Loucy (cell line): ENCODE measurements at regions not wholly inside any gene's neighbourhood (a gene's known extent, or its start where the extent isn't known, plus 50 kb on each side); places are given as distances from the start of the nearest gene placed in this dataset.

Experiments used
- H2AFZ ChIP-seq: fragments of 200-600 bp; sonication (generic); 2 replicates; pipeline ENCODE4 v1.6.0; 2016; ENCODE audit warnings: antibody characterized with exemption, mild to moderate bottlenecking, low read length, moderate library complexity
- H3F3A ChIP-seq: fragments of 200-600 bp; 2 replicates; pipeline ENCODE4 v1.6.0; 2016; ENCODE audit warnings: antibody characterized with exemption, low read depth, mild to moderate bottlenecking
- H3K27me3 ChIP-seq: fragments of 200-600 bp; sonication (generic); 2 replicates; pipeline ENCODE4 v1.6.1; 2014; ENCODE audit warnings: low read length, mild to moderate bottlenecking; ENCODE audit not compliant: insufficient read depth, poor library complexity, severe bottlenecking
- H3K36me3 ChIP-seq: fragments of 200-600 bp; sonication (generic); 2 replicates; pipeline ENCODE4 v1.6.1; 2016; ENCODE audit warnings: low read length; ENCODE audit not compliant: insufficient read depth
- H3K4me1 ChIP-seq: fragments of 200-600 bp; sonication (generic); 2 replicates; pipeline ENCODE4 v1.5.1; 2014; ENCODE audit warnings: low read length, mild to moderate bottlenecking; ENCODE audit not compliant: insufficient read depth, poor library complexity, severe bottlenecking
- H3K4me2 ChIP-seq: fragments of 200-600 bp; sonication (generic); 2 replicates; pipeline ENCODE4 v1.6.0; 2014; ENCODE audit warnings: antibody characterized with exemption, low read length, low read depth, mild to moderate bottlenecking; ENCODE audit not compliant: poor library complexity, severe bottlenecking
- H3K4me3 ChIP-seq: fragments of 200-600 bp; sonication (generic); 2 replicates; pipeline ENCODE4 v1.5.1; 2014; ENCODE audit warnings: low read length, mild to moderate bottlenecking, mixed read lengths; ENCODE audit not compliant: poor library complexity, severe bottlenecking
- H3K79me2 ChIP-seq: fragments of 200-600 bp; sonication (generic); 2 replicates; pipeline ENCODE4 v1.6.1; 2014; ENCODE audit warnings: low read length; ENCODE audit not compliant: insufficient read depth
- H3K9ac ChIP-seq: fragments of 200-600 bp; sonication (generic); 2 replicates; pipeline ENCODE4 v1.6.0; 2014; ENCODE audit warnings: mild to moderate bottlenecking, low read depth, low read length, moderate library complexity; ENCODE audit not compliant: poor library complexity, severe bottlenecking
- H3K9me2 ChIP-seq: fragments of 200-600 bp; sonication (generic); replicated peaks from 2 replicates; pipeline ENCODE4 v1.6.1; 2016; ENCODE audit warnings: low read depth, low read length, mixed read lengths
- H3K9me3 ChIP-seq: fragments of 200-600 bp; sonication (generic); 2 replicates; pipeline ENCODE4 v1.6.1; 2014; ENCODE audit warnings: mild to moderate bottlenecking, antibody characterized with exemption, low read length, low read depth; ENCODE audit not compliant: insufficient read depth
- H4K20me1 ChIP-seq: fragments of 200-600 bp; sonication (generic); 2 replicates; pipeline ENCODE4 v1.6.0; 2014; ENCODE audit warnings: antibody characterized with exemption, low read length, mild to moderate bottlenecking; ENCODE audit not compliant: insufficient read depth, poor library complexity, severe bottlenecking
- EZH2phosphoT487 ChIP-seq: fragments of 200-600 bp; IDR thresholded peaks from 2 replicates; pipeline ENCODE4 v1.6.1; 2018; ENCODE audit warnings: antibody characterized with exemption, mild to moderate bottlenecking, moderate library complexity, borderline replicate concordance
- TF ChIP-seq, protein P1 (sequence below): fragments of 200-600 bp; sonication (generic); conservative IDR thresholded peaks from 2 replicates; pipeline ENCODE4 v1.5.1; 2014; ENCODE audit warnings: mild to moderate bottlenecking, antibody characterized with exemption, low read length

DNA sequence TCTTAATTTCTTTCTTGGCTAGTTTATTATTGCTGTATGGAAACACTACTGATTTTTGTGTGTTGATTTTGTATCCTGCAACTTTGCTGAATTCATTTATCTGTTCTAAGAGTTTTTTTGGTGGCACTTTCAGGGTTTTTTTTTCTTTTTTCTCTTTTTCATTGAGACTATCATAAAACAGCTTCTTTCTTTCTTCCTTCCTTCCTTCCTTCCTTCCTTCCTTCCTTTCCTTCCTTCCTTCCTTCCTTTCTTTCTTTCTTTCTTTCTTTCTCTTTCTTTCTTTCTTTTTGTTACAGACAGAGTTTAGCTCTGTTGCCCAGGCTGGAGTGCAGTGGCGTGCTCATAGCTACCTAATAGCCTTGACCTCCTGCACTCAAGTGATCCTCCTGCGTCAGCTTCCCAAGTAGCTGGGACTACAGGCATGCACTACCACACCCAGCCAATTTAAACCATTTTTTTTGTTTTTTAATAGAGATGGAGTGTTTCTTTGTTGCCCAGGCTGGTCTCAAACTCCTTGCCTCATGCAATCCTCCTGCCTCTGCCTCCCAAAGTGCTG lies 72.3 kb downstream of the ZNF503 start:
- no peaks in the 10 kb centered on the region for H3K9me3 ChIP-seq
- no peaks in the 10 kb centered on the region for H3K36me3 ChIP-seq
- no peak overlapping the region for H3K4me2 ChIP-seq
- no peak overlapping the region for H3K9ac ChIP-seq
- no peak overlapping the region for H3K4me3 ChIP-seq
- H4K20me1 ChIP-seq: no peaks in the 10 kb centered on the region
- H3K4me1 ChIP-seq: no peaks in the 10 kb centered on the region
- H2AFZ ChIP-seq: no peak overlapping the region
- no peaks in the 10 kb centered on the region for H3K9me2 ChIP-seq
- TF ChIP-seq EZH2phosphoT487: no peak
- TF ChIP-seq, protein P1, sequence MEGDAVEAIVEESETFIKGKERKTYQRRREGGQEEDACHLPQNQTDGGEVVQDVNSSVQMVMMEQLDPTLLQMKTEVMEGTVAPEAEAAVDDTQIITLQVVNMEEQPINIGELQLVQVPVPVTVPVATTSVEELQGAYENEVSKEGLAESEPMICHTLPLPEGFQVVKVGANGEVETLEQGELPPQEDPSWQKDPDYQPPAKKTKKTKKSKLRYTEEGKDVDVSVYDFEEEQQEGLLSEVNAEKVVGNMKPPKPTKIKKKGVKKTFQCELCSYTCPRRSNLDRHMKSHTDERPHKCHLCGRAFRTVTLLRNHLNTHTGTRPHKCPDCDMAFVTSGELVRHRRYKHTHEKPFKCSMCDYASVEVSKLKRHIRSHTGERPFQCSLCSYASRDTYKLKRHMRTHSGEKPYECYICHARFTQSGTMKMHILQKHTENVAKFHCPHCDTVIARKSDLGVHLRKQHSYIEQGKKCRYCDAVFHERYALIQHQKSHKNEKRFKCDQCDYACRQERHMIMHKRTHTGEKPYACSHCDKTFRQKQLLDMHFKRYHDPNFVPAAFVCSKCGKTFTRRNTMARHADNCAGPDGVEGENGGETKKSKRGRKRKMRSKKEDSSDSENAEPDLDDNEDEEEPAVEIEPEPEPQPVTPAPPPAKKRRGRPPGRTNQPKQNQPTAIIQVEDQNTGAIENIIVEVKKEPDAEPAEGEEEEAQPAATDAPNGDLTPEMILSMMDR: no peak
- H3F3A ChIP-seq: no peaks in the 10 kb centered on the region
- no peaks in the 10 kb centered on the region for H3K79me2 ChIP-seq
- H3K27me3 ChIP-seq: peaks cover 6% of the 10 kb centered on the region

DNA sequence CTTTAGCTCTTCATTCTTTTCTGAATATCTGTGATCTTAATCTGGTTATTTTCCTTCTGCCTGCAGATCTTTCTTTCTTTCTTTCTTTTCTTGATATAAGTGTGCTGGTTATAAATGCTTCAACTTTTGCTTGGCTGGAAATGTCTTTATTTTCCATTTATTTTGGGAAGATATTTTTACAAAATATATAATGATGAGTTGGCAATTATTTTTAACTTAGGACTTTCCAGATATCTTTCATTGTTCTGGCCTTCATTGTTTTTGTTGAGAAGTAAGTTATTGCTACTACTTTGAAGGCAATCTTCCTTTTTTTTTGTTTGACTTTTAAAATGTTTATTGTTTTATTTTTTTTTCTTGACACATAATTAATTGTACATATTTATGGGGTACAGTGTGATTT lies 75.3 kb downstream of the ZNF503 start:
- Histone ChIP-seq H3K4me1 (no peaks in the 10 kb centered on the region), H3K9me3 (no peaks in the 10 kb centered on the region), H2AFZ (no peak overlapping the region), H3K36me3 (no peaks in the 10 kb centered on the region), H3K27me3 (peaks cover 6% of the 10 kb centered on the region), H4K20me1 (no peaks in the 10 kb centered on the region), H3F3A (no peaks in the 10 kb centered on the region), H3K9me2 (no peaks in the 10 kb centered on the region), H3K4me2 (no peak overlapping the region), H3K9ac (no peak overlapping the region), H3K79me2 (no peaks in the 10 kb centered on the region), H3K4me3 (no peak overlapping the region)
- TF ChIP-seq, protein P1: no peak
- no peak for TF ChIP-seq EZH2phosphoT487

DNA sequence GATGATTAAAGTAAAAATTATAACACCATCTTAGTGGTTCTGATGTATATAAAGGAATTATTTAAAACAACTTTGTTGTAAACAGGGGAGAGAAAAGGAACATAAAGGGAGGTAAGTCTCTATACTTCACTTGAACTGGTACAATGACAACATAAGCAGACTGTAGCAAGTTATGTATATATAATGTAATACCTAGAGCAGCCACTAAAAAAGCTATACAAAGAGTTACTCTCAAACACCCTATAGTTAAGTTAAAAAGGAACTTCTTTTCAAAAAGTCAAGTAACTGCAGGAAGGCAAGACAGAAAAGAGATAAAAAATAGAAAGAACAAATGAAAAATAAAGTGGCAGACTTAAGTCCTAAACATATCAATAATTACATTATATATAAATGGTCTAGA lies 82.3 kb downstream of the ZNF503 start:
- H3K9ac ChIP-seq: no peak overlapping the region
- no peaks in the 10 kb centered on the region for H3K9me2 ChIP-seq
- no peaks in the 10 kb centered on the region for H3F3A ChIP-seq
- H3K4me2 ChIP-seq: no peak overlapping the region
- no peak overlapping the region for H3K4me3 ChIP-seq
- no peaks in the 10 kb centered on the region for H4K20me1 ChIP-seq
- no peaks in the 10 kb centered on the region for H3K36me3 ChIP-seq
- TF ChIP-seq, protein P1: no peak; the same call in 1 of the 2 replicates
- no peak for TF ChIP-seq EZH2phosphoT487
- H3K27me3 ChIP-seq: no peaks in the 10 kb centered on the region
- H2AFZ ChIP-seq: no peak overlapping the region
- H3K4me1 ChIP-seq: no peaks in the 10 kb centered on the region
- no peaks in the 10 kb centered on the region for H3K79me2 ChIP-seq
- 0 out of 2 replicates have a peak, but pooled peaks cover 4% of the 10 kb centered on the region for H3K9me3 ChIP-seq
